ENCODE measurements at regions not wholly inside any gene's neighbourhood (a gene's known extent, or its start where the extent isn't known, plus 50 kb on each side); places are given as distances from the start of the nearest gene placed in this dataset.

DNA sequence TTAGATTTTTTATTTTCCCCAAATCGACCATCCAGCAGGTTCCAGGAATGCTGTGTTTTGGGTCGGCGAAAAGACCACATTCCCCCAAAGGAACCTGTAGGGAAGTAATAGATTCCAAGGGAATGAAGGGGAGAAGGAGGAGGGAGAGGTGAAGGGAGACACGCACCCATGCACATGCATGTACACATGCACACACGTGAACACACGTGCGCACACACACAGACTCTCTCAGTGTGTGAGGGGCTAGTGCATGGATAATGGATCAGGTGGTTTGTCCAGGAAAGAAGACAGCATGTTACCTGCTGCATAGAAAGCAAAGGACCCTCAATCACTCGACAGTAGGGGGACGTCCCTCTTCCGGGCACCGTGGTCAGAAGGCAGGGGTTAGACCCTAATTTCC, 52.4 kb upstream of the PDE10A start:
- Histone ChIP-seq H3K27me3 (replicated peaks; ENCODE audit: insufficient read depth, low read length) (no peaks in the 10 kb centered on the region), H3F3A (ENCODE audit: insufficient read depth, low read length) (no peaks in the 10 kb centered on the region), H3K9me2 (replicated peaks; ENCODE audit: insufficient read depth, low read length) (no peaks in the 10 kb centered on the region), H3K79me2 (ENCODE audit: low read length) (no peaks in the 10 kb centered on the region), H4K20me1 (ENCODE audit: insufficient read depth, low read length) (no peaks in the 10 kb centered on the region), H3K27ac (ENCODE audit: low read length) (no peak overlapping the region), H2AFZ (ENCODE audit: low read length) (no peak overlapping the region), H3K4me1 (ENCODE audit: low read length) (no peaks in the 10 kb centered on the region), H3K4me3 (ENCODE audit: low read length) (no peak overlapping the region), H3K9ac (ENCODE audit: low read length) (no peak overlapping the region), H3K36me3 (replicated peaks; ENCODE audit: insufficient read depth, low read length) (no peaks in the 10 kb centered on the region), H3K9me3 (replicated peaks; ENCODE audit: insufficient read depth, low read length) (no peaks in the 10 kb centered on the region), H3K4me2 (ENCODE audit: low read depth, low read length) (no peak overlapping the region)
- DNase-seq: no peak
- TF ChIP-seq, protein P1, sequence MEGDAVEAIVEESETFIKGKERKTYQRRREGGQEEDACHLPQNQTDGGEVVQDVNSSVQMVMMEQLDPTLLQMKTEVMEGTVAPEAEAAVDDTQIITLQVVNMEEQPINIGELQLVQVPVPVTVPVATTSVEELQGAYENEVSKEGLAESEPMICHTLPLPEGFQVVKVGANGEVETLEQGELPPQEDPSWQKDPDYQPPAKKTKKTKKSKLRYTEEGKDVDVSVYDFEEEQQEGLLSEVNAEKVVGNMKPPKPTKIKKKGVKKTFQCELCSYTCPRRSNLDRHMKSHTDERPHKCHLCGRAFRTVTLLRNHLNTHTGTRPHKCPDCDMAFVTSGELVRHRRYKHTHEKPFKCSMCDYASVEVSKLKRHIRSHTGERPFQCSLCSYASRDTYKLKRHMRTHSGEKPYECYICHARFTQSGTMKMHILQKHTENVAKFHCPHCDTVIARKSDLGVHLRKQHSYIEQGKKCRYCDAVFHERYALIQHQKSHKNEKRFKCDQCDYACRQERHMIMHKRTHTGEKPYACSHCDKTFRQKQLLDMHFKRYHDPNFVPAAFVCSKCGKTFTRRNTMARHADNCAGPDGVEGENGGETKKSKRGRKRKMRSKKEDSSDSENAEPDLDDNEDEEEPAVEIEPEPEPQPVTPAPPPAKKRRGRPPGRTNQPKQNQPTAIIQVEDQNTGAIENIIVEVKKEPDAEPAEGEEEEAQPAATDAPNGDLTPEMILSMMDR (IDR thresholded peaks at IDR 0.05; ENCODE audit: low read length): no peak
- TF ChIP-seq EZH2 (optimal IDR thresholded peaks at IDR 0.05; ENCODE audit: low read depth, low read length) (no peak), EZH2phosphoT487 (IDR thresholded peaks at IDR 0.05; ENCODE audit: low read length) (no peak)

DNA sequence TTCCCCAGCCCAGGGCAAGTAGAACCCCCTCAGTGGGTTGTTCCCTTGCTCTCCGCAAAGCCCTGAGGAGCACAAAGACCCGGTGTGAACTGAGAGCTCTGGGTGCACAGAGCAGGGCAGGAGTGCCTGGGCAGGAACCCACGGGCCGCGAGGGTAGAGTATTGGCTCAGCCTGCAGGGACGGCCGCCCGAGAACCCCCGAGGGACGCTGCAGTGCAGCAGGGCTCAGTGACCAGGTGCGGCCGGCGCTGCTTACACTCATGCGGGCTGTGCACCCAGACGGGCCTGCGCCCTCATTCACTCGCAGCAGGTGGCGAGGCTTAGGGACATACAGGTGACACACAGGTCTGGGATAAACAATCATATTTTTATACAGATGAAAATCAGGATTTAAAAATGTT, 51.9 kb upstream of the PDE10A start:
- Histone ChIP-seq H3K36me3 (replicated peaks; ENCODE audit: insufficient read depth, low read length) (no peaks in the 10 kb centered on the region), H3K79me2 (ENCODE audit: low read length) (no peaks in the 10 kb centered on the region), H3K9ac (ENCODE audit: low read length) (no peak overlapping the region), H3K9me2 (replicated peaks; ENCODE audit: insufficient read depth, low read length) (no peaks in the 10 kb centered on the region), H3K4me2 (ENCODE audit: low read depth, low read length) (no peak overlapping the region), H3K9me3 (replicated peaks; ENCODE audit: insufficient read depth, low read length) (no peaks in the 10 kb centered on the region), H3K27ac (ENCODE audit: low read length) (no peak overlapping the region), H3K27me3 (replicated peaks; ENCODE audit: insufficient read depth, low read length) (no peaks in the 10 kb centered on the region), H2AFZ (ENCODE audit: low read length) (no peak overlapping the region), H3K4me1 (ENCODE audit: low read length) (no peaks in the 10 kb centered on the region), H3F3A (ENCODE audit: insufficient read depth, low read length) (no peaks in the 10 kb centered on the region), H4K20me1 (ENCODE audit: insufficient read depth, low read length) (no peaks in the 10 kb centered on the region), H3K4me3 (ENCODE audit: low read length) (no peak overlapping the region)
- no peak for DNase-seq
- TF ChIP-seq EZH2 (optimal IDR thresholded peaks at IDR 0.05; ENCODE audit: low read depth, low read length) (no peak), EZH2phosphoT487 (IDR thresholded peaks at IDR 0.05; ENCODE audit: low read length) (no peak)
- TF ChIP-seq, protein P1 (IDR thresholded peaks at IDR 0.05; ENCODE audit: low read length): no peak

DNA sequence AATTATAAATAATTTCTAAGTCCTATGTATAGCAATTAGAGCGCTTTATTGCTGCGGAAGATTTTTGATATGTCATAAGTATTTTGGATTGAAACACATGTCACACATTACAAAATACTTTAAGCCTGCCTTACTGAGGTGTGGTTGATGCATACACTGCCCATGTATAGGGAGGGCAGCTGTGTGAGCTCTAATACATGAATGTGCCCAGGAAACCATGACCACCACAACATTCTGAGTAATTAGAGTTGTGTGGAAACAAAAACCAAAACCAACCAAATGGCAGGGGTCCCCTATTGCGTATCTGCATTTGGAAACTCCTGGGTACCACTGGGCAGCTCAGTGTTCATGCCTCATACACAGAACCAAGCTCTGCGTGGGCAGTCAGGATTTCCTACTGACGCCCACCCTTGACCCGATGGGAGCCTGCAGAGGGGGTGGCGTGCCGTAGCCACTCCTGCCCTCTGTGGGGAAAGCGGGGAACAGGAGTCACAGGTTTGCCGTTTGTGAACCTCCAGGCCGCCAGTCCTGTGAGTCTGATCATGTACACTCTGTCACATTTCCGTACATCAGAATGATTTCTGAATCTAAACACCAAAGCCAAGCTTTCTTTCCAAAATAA, 50.9 kb upstream of the PDE10A start:
- H3K4me3 ChIP-seq (ENCODE audit: low read length): no peak overlapping the region
- TF ChIP-seq EZH2phosphoT487 (IDR thresholded peaks at IDR 0.05; ENCODE audit: low read length) (no peak), EZH2 (optimal IDR thresholded peaks at IDR 0.05; ENCODE audit: low read depth, low read length) (no peak)
- TF ChIP-seq, protein P1 (IDR thresholded peaks at IDR 0.05; ENCODE audit: low read length): no peak
- H3K79me2 ChIP-seq (ENCODE audit: low read length): no peaks in the 10 kb centered on the region
- H3K36me3 ChIP-seq (replicated peaks; ENCODE audit: insufficient read depth, low read length): no peaks in the 10 kb centered on the region
- H3F3A ChIP-seq (ENCODE audit: insufficient read depth, low read length): no peaks in the 10 kb centered on the region
- H3K4me2 ChIP-seq (ENCODE audit: low read depth, low read length): no peak overlapping the region
- H4K20me1 ChIP-seq (ENCODE audit: insufficient read depth, low read length): no peaks in the 10 kb centered on the region
- no peak overlapping the region for H3K27ac ChIP-seq (ENCODE audit: low read length)
- H3K9ac ChIP-seq (ENCODE audit: low read length): no peak overlapping the region
- no peaks in the 10 kb centered on the region for H3K9me3 ChIP-seq (replicated peaks; ENCODE audit: insufficient read depth, low read length)
- no peaks in the 10 kb centered on the region for H3K4me1 ChIP-seq (ENCODE audit: low read length)
- H3K27me3 ChIP-seq (replicated peaks; ENCODE audit: insufficient read depth, low read length): no peaks in the 10 kb centered on the region
- H3K9me2 ChIP-seq (replicated peaks; ENCODE audit: insufficient read depth, low read length): no peaks in the 10 kb centered on the region
- no peak overlapping the region for H2AFZ ChIP-seq (ENCODE audit: low read length)
- no peak for DNase-seq

Measured in MM.1S (cell line).